GM21447 (cell line): ENCODE measurements at regions not wholly inside any gene's neighbourhood (a gene's known extent, or its start where the extent isn't known, plus 50 kb on each side); places are given as distances from the start of the nearest gene placed in this dataset.

Experiments
- ATAC-seq: cut with Tn5 transposase; IDR thresholded peaks from one replicate; pipeline ENCODE4 v1.9.1; 2021; ENCODE audit not compliant: unreplicated experiment

GRCh38 chr6:104229057-104229456, 630.7 kb downstream of the HACE1 start:
- no peak for ATAC-seq

- ATAC-seq: no peak
These were observed 632.2 kb downstream of the HACE1 start for GRCh38 chr6:104227508-104227907.

GRCh38 chr6:104226790-104227446, 632.8 kb downstream of the HACE1 start:
- ATAC-seq: no peak

GRCh38 chr6:104218116-104218515, 641.6 kb downstream of the HACE1 start:
- ATAC-seq: no peak

DNA sequence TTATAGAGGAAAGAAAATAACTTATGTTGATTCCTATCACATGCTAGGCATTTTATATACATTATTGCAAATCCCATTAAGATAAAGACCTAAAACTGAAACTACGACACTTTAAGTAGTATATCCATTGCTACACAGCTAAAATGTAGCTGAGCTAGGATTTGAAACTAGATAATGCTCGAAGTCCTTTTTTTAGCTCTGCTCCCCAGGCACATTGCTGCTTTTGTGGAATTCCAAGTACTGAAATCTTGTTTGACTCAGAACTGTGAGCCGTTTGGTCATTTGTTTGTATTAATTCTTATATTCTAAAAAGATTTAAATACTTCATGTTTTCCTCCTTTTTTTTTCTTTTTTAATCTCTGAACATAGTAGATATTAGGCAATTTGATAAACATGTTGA, 644.8 kb downstream of the HACE1 start:
- ATAC-seq: no peak

- ATAC-seq: no peak
These were observed 646.6 kb downstream of the HACE1 start for GRCh38 chr6:104212977-104213668.

- no peak for ATAC-seq
These were observed 652.1 kb downstream of the HACE1 start for GRCh38 chr6:104207635-104208034.

DNA sequence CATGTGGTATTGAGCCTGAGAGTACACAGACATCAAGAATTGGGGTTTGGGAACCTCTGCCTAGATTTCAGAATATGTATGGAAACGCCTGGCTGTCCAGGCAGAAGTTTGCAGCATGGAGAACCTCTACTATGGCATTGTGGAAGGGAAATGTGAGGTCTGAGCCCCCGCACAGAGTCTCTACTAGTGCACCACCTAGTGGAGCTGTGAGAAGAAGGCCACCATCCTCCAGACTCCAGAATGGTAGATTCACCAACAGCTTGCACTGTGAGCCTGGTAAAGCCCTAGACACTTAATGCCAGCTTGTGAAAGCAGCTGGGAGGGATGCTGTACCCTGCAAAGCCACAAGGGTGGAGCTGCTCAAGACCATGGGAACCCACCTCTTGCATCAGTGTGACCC, 658.2 kb downstream of the HACE1 start:
- no peak for ATAC-seq

- no peak for ATAC-seq
These were observed 672.1 kb downstream of the HACE1 start for GRCh38 chr6:104187616-104188015.

DNA sequence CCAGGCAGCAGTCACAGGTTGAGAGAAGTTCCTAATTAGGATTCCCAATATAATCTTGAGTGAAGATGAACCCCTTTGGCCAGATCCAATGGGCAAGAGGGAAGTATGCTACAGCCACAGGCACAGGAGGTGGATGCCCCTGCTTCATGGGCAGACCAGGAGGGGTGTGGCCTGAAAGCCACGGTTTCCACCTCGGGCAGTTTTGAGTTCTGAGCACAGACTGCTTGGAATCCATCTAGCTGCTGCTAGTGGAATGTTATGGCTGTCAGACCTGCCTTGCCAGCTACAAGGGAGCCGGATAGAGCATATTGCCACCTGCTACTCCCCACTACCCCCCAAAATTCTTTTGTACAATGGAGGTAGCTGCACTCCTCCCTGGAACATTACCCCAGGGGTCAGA, 672.9 kb downstream of the HACE1 start:
- ATAC-seq: no peak

DNA sequence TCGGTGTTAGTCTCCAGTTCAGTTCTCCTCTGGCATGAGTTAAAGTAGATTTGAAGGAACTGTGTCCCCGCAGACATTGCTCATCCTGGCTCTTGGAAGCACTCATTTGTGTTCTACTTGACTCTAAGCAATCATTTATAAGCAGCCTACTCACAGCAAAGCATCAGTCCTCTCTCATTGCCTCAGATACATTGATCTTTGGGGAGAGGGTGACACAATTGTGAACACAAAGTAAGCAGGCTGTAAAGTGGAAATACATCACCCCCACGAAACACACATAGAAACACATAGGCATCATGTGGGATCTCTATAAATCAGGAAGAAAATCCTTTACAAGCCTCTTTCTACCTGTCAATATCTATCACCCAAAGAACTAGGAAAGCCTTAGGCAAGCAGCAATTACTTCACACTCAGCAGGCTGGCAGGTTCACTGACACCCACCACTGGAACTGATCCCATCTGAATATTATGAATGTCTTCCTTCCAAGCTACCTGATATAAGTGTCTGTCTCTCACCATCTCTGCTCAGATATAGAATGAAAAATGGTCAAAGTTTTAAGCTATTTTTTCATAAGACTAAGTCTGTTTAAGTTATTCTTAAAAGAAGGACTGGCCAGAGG, 675.8 kb downstream of the HACE1 start:
- ATAC-seq: no peak

DNA sequence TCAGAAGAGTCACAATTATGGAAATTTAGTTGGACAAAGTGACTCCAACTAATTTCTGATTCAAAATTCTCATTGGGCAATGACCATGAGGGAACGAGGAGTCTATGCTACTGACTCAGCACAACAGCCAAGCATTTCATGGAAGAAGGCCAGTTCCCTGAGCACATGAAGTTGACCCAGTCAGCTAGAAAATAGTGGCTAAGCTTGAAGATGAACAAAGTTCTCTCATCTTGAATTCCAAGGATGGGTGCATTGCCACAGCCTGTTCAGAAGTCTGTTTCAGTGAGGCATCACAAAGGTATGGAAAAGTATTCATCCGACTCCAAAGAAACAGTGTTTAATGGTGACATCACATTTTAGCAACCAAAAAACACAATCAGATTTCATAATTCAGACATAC, 676.9 kb downstream of the HACE1 start:
- no peak for ATAC-seq

- no peak for ATAC-seq
These were observed 686.1 kb downstream of the HACE1 start for GRCh38 chr6:104173668-104174067.

GRCh38 chr6:104170401-104170800, 689.3 kb downstream of the HACE1 start:
- ATAC-seq: no peak

DNA sequence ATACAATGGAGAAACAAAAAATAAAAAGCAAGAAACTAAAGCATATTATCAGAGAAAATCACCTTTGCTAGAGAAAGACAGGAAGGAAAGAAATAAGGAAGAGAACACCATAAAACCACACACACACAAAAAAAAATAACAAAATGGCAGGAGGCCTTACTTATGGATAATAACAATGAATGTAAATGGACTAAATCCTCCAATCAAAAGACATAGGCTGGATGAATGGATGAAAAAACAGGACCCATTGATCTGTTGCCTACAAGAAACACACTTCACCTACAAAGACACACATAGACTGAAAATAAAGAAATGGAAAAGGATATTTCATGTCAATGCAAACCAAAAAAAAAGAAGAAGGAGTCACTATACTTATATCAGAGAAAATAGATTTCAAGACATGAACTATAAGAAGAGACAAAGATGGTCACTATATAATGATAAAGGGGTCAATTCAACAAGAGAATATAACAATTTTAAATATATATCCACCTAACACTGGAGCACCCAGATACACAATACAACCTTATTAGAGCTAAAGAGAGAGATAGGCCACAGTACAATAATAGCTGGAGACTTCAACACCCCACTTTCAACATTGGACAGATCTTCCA, 693.6 kb downstream of the HACE1 start:
- no peak for ATAC-seq

DNA sequence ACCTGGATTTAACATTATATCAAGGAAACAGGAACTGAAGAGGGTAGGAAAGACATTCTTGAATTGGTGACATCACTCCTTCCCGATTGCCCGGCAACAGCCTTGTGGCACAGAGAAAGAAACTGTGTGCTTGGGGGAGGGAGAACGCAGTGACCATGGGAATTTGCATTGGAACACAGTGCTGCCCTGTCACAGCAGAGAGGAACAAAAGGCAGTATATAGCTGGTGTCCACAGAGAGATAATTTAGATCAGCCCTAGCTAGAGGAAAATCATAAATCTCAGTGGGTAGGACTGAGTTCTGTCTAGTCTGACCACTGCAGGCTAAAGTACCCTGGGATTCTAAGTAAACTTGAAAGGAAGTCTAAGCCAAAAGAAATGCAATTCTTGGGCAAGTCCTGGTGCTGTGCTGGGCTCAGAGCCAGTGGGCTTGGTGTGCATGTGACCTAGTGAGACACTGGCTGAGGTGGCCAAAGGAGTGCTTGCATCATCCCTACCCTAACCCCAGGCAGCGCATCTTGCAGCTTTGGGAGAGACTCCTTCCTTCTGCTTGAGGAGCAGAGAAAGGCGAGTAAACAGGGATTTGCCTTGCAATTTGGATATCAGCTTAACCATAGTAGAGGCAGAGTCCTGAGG, 697.6 kb downstream of the HACE1 start:
- no peak for ATAC-seq

DNA sequence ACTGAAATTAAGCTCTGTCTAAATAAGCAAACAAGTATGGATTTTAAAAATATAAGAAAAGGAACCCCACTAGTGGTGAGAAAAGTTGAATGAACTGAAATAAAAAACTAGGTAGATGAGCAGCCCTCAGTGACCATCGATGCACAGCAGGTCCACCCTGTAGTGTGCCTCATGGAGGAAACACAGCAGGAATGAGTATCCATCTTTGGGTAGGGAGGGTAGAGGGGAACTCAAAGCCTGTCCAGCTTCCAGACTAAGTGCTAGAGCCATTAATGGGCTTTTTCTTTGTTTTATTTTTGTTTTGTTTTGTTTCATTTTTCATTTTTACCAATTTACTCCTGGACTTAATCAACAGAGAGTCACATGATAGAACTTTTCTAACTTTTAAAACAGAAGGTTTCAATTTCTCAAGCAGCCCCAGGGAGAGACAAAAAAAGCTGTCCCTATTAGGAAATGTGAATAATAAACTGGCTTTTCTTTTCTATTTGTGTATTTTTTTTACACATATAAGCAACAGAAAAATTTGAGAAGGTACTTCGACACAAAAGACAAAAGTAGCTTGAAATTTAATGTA, 700.6 kb downstream of the HACE1 start:
- ATAC-seq: no peak

DNA sequence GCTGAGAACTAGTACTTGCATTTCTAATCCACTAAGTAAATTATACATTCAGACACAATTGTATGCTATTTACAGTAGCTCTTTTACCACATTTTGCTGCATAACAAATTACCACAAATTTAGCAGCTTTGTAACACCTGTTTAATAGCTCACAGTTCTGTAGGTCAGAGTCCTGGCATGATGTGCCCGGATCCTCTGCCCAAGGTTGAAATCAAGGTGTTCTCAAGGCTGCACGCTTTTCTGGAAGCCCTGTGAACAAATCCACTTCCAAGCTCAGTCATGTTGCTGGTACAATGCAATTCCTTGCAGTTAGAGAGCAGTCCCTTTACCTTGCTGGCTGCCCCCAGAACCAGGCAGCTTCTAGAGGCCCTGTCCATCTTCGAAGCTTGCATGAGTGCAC, 716.0 kb downstream of the HACE1 start:
- no peak for ATAC-seq

DNA sequence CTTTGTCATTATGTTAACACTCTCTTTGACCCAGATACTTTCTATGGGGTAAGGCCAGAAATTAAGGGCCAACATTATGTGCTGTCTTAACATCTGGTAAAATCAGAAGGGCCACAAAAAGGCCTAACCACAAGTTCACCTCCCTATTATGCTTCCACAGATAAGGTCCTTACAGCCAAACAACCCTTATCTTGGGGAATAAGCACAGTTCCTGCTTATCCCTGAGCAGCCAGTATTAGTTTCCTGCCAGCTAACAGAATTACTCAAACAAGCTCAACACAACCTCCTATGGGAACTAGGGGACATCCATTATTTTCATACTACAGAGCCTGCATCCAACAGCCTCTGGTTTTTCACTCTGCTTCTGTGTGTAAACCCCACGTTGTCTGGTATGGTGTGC, 724.8 kb downstream of the HACE1 start:
- no peak for ATAC-seq

DNA sequence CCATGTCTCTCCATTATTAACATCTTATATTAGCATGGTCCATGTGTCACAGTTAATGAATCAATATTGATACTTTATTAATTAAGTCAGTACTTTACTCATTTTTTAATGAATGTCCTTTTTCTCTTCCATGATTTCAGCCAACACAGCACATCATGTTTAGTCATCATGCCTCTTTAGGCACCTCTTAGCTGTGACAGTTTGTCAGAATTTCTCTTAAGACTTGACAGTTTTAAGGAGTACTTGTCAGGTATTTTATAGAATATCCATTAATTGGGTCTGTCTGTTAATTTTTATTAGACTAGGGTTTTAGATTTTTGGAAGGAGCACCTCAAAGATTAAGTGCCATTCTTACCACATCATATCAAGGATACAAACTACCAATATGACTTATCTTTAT, 729.4 kb downstream of the HACE1 start:
- no peak for ATAC-seq

DNA sequence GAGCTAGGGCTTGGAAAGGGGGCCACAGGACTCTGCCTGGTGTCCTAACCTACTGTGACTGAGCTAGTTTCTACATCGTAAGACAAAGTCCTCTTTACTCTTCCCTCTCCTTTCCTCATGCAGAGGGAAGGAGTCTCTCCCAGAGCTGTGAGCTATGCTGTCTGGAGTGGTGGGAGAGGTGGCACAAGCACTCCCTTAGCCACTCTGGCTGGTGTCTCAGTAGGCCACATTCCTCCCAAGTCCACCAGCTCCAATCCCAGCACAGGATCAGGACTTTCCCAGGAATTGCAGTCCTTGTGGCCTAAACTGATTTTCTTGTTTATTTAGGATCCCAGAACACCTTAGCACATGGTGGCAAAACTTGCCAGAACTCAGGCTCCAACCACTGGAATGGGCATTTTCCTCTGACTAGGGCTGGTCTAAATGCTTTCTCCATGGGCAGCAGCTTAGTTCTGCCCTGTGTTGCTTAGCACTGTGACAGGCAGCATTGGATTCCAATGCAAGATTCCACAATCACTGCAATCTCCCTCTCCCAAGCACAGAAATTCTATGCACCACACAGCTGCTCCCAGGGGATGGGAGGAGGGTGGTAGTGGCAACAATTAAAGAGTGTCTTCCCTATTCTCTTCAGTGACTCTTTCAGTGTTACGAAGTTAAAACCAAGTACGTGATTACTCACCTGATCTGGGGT, 733.3 kb downstream of the HACE1 start:
- ATAC-seq: no peak
